Kidney capillary endothelial cell (primary cell): ENCODE measurements at regions not wholly inside any gene's neighbourhood (a gene's known extent, or its start where the extent isn't known, plus 50 kb on each side); places are given as distances from the start of the nearest gene placed in this dataset.

Experiments
- DNase-seq: peaks from one replicate; pipeline ENCODE4 v3.0.0-alpha.2; 2018; ENCODE audit warnings: low spot score

DNA sequence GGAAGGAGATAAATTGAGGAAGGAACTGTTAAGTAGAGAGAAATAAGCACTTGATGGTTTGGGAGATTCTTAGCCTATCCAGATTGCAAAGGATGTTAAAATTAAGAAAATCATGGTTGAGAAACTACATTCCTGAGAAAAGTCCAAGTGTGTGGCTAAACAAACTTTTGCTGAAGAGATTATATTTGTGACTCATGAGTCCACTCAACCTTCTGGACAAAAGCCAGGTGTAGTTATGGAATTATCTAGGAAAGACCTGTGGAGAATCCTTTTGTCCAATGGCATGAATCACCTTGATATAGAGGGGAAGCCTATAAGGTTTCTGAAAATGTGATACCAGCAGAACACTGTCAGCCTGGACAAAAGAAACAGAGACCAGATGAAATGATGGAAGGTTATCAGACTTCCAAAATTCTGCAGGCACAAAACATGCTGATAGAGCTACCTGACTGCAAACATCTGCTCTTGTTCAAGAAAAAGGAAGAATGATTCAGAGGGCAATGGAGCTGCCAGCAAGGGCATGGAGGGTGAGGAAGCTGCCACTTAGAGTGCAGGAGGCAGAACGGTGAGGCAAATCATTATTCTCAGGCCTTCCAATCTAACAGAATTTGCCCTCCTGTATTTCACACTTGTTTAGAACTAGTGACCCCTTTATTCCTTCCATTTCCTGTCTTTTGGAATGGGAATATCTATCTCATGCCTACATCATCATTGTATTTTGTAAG lies 300.6 kb upstream of the PRMT6 start:
- no peak for DNase-seq

DNA sequence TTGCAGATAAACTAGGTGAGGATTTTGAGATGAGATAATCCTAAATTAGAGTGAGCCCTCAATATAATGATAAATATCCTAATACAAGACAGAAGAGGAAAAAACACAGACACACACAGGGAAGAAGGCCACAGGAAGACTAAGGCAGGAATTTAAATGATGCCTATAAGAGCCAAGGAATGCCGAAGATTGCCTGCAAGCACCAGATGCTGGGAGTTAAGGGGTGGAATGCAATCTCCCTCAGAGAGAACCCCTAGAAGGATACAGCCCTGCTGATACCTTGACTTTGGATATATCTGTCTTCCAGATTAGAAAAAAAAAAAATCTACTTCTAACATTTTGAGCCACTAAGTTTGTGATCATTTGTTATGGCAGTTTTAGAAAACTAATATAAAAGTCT lies 299.7 kb upstream of the PRMT6 start:
- DNase-seq: no peak

DNA sequence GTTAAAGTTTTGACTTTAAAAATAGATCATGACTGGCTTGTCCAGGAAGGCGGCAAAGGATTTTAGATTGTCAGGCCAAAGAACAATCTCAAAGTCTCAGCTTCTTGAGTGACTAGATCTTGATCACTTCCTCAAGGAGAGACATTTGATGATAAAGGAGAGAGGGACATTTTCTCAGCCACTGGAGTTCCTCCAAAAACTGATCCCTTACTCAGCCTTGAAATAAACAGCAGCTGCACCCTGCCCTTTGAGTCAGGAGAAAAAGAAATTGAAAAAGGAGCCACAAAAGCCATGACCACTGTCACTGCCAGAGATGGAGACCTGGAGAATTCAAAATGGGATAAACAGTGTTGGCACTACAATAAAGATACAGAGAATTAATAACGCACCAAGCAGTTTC lies 288.4 kb upstream of the PRMT6 start:
- peak; percentile 6 for DNase-seq

DNA sequence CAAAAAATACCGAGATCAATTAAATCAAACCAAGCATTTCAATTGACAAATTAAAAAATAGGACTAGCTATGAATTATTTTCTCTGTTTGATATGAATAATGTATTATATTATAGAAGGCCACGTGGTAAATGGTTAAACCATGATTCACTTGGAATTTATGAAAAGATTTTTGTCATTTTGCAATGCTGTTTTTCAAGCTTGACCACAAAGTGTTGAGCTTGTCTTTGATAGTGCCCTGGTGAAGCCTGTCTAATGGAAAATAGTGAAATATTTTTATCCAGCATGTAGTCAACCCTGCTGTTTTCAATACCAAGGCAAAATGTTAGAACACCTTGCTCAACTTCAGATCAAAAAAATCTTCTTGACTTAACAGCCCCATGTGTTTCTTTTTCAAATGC lies 288.0 kb upstream of the PRMT6 start:
- DNase-seq: no peak

DNA sequence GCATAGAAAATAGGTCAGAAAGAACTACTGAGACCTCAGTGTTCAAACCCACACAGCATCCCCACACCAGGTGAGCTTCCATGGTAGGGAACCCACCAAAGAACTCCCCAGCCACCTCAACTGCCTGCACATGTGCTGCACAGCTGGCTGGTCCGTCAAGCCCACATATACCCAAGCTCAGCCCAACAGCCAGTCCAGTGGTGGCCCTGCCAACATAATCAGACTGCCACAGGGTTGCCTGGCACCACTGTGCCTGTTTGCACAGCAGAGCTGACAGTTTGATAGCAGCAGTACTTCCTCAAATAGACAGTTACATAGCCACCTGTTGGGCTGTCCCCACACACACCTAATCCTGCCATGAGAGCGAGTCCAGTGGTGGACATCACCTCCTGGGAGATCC lies 283.3 kb upstream of the PRMT6 start:
- no peak for DNase-seq

DNA sequence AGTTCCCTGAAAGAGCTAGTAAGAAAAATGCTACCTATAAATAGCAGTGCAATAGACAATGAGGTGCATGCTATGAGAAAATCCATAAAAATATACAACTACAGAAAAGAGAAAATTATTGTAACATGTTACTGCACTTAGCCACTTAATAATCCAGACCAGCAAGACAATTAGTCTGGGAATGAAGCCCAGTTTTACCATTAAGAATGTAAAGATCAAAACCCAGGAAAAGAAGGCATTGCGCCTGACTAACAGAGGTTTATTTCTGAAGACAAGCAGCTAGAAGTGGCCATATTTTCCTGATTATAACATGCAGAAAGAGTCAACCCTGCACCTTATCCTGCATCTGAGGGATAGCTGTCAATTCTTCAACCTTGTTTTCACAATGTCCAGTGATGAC lies 276.4 kb upstream of the PRMT6 start:
- no peak for DNase-seq

DNA sequence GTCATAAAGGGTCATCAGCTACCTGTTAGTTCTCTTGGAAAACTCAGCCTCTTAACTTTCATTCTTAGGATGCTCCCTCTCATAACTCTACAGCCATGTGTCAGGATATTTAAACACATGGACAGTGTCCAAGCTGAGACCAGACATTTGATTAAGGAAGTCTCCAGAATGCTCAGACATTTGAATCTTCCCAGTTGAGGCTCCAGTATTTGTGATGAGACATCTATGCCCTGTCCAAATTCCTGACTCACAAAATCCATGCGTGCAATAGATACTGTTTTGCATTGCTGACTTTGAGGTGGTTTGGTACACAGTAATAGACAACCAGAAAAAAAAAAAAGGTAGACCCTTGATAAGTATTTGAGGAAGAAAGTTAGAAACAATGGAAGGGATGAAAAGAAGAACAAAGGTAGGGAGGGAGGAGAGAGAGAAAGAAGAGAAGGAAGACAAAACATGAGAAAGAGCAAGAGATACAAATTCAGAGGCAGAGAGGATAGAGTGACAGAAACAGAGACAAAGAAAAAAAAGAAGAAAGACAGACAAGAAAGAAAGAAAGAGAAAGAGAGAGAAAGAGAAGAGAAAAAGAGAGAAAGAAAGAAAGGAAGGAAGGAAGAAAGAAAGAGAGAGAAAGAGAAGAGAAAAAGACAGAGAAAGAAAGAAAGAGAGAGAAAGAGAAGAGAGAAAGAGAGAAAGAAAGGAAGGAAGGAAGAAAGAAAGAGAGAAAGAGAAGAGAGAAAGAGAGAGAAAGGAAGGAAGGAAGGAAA lies 275.5 kb upstream of the PRMT6 start:
- no peak for DNase-seq

DNA sequence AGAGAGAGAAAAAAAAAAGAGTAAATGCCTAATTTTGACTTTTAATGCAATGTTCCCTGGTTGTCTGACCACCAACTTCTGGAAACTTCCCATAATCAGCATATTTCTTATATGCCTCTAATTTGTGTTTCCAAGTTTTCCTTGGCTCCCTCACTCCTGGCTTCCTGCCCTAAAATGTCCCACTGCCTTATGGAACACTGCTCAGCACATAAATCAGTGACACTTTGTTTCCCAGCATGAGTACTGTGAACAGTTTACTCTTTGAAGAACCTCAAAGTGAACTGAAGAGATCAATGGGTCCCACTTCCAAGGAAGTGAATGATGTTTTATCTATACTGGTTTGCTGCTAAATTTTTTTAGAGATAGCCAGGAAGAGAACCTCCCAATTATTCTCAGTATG lies 271.3 kb upstream of the PRMT6 start:
- DNase-seq: no peak

DNA sequence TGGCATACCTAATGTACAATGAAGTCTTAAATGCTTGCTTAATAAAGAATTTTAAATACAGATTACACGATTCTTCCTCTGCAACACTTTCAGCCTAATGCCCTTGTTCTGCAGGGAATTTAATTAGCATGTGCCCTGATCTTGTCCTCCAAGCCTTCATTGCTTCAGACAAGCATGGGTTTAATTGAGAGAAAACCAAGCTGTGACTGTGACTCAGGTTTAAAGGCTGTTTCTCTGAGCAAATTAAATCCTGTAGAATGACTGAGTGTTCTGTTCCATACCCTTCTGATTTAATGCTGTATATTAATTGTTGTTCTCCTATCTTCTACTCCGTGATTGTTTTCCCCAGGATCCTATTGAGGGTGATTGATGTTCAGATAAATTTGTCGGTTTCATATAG lies 269.0 kb upstream of the PRMT6 start:
- DNase-seq: no peak

DNA sequence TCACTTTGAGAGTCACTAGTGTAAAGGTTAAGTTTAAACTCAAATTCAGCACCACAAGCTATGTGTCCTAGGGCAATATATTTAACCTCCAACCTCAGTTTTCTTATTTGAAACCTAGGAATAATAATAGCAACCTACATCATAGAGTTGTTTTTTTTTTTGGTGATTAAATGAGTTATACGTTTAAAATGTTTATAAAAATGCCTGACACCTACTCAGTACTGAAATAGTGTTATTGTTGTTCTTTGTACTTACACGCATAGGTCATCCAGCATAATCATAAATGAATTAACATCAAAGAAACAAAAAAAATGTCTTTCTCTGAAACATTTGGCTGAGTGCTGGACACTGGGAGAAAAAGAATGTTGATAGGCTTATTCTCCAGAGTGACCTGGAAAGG lies 266.8 kb upstream of the PRMT6 start:
- no peak for DNase-seq

DNA sequence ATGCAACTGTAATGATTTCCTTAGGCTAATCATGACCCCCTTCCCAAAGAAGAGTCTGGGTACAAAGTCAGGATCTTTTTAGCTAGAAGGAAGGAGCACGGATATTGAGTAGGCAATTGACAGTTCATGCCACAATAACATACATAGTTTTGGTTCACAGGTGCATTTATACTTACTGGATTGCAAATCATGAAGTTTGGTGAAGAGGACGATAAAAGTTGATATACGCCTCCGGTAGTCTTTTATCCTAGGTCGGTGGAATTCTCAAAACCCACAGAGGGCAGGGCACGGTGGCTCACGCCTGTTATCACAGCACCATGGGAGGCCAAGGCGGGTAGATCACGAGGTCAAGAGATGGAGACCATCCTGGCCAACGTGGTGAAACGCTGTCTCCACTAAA lies 265.4 kb upstream of the PRMT6 start:
- no peak for DNase-seq

DNA sequence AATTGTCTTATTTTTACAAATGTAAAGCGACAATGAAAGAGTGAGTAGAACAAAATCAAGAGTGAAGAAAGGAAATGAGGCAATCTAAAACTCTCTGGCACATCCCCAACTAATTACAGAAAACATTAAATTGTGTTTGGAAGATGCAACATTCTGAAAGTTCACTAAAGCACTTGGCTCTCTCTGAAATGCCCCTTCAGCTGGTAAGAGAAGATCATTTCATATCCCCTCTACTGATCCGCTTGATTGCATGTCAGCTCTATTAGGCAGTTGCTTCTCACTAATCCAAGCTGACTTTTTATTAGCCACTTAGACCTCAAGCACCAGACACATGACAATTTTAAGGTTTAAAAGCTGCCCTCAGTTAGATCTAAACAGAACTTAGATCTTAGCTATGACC lies 262.8 kb upstream of the PRMT6 start:
- DNase-seq: no peak

DNA sequence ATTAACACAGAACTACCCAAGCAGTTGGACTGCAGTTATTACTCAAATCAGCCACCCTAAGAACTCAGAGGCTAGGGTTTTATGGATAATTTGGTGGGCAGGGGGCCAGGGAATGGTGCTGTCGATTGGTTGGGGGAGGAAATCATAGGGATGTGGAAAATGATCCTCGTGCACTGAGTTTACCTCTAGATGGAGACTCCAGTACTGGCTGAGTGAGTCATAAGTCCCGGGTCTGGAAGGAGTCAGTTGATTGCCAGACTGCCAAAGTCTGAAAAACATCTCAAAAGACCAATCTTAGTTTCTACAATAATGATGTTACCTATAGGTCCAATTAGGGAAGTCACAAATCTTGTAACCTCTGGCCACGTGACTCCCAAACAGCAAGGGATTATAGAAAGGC lies 257.5 kb upstream of the PRMT6 start:
- no peak for DNase-seq

DNA sequence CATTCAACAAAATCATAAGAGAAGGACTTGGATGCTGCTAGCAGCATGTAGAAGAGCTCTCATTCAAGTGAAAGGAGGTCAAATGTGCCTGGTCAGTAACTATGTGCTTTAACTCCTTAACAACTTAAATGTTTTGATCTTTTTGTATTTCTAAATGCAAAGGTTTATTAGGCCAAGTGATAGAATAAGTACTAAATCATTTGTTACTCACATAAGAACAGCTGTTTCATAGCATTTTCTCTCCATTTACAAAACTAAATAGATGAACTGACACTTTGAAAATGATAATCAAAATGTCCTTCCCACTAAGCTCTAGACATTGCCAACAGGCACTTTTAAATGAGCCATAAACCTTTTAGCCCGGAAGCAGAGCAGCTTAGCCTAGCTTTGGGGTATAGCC lies 254.3 kb upstream of the PRMT6 start:
- DNase-seq: no peak

DNA sequence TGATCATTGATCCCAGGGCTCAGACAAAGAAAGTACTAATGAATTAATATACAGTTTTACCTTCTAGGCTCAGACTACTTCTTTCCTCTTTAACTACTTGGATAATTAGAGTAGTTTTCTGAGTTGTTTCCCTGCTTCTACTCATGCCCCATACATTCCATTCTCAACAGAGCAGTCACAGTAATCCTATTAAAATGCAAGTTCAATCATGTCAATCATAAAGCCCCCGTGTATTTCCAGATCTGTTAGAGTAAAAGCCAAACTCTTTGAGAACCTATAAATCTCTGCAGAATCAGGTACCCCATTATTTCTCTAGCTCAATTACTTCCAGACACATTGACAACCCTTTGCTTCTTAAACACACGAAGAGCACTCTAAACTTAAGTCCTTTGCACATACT lies 242.1 kb upstream of the PRMT6 start:
- DNase-seq: no peak

DNA sequence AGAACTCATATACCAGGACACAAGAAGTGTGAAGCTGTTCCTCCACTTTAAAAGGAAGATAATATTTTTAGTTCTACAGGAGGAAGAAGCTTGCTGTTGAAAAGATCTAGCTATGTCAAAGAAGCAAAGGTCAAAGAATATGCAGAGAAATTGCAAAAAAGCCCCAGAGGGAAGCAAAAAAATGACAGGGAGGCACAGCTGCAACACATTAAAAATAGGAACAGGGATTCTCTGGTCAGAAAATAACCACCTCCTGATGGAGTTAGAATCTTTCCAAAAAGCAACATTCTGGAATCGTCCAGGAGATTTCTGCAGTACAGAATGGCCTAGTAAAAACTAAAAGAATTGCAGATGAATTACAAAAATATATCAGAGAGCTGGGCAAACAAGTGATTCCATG lies 238.9 kb upstream of the PRMT6 start:
- DNase-seq: no peak

DNA sequence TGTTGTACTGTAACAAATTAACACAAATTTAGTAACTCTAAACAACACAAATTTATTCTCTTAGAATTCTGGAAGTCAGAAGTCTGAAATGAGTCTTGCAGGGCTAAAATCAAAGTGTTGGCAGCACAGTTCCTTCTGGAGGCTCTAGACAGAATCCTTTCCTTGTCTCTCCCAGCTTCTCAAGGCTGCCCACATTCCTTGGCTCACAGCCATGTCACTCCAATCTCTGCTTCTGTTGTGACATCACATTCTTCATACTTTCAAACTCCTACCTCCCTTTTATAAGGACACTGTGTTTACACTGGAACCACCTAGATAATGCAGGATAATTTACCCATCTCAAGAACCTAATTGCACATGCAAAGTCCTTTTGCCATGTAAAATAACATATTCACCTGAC lies 225.0 kb upstream of the PRMT6 start:
- no peak for DNase-seq

DNA sequence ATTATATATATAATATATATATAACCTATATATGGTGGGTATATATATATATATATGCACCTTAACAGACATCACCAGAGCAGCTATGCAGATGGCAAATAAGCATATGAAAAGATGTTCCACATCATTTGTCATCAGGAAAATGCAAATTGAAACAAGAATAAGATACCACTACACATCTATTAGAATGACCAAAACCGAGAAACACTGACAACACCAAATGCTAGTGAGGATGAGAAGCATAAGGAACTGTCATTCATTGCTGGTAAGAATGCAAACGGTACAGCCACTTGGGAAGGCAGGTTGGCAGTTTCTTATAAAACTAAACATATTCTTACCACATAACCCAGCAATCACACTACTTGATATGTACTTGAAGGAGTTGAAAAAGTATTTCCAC lies 219.8 kb upstream of the PRMT6 start:
- no peak for DNase-seq

DNA sequence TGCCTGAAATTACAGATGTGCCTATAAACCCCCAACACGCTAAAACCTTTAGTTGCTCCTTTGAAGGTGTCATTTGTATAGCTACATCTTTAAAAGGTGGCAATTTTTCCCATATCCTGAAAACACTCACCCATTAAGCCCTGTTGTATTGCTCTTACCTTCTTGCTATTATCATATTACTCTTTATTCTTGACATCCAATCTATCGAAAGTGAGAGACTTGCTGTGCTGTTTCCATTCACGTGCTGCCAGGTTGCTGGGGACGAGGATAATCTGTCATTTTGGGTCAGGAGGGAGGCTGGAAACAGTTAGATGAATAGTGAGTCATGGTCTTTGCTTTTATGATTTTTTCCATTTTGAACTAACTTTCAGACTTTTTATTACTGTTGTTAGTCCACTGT lies 213.0 kb upstream of the PRMT6 start:
- no peak for DNase-seq

DNA sequence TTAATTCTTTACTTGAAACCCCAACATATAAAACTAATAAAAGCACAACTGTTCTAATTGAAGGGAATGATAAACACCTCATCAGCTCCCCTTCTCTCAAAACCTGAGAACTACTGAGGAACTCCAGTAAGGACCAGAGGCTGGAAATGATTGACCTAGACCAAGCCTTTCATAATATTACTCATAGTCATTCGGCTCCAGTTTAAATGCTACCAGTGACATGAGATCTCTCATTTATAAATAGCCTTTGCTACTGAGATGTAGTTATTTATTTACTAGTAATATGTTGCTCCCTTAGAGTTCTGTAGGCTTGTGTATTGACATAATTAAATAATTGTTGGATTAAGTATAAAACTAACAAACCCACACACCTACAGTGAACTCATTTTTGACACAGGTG lies 209.8 kb upstream of the PRMT6 start:
- DNase-seq: no peak

DNA sequence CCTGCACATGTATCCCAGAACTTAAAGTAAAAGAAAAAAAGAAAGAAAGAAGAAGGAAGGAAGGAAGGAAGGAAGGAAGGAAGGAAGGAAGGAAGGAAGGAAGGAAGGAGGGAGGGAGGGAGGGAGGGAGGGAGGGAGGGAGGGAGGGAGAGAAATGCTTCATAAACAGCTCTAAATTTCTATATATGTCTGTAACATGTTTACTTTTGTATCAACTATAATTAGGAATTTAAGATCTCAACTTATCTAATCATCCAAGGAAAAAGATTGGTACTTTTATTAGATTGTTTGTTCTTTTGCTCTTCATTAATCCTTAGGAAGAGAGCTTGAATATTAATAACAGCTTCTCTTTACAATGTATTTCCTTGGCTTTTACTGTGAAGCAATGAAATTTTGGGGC lies 195.4 kb upstream of the PRMT6 start:
- no peak for DNase-seq

DNA sequence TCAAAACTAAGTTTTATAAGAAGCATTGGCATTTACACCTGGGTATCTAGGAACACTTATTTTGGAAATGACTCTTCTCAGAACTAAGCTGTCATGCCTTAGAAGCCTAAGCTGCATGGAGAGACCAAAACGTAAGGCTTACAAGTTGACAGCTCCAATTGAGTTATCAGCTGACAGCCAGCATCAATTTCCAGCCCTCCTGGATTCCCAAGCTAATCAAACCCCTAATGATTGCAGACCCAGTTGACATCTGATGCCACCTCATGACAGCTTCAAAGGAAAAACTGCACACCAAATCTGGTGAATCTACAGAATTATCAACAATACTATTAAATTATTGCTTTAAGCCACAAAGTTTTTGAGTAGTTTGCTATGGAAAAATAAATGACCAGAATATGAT lies 187.6 kb upstream of the PRMT6 start:
- DNase-seq: no peak

DNA sequence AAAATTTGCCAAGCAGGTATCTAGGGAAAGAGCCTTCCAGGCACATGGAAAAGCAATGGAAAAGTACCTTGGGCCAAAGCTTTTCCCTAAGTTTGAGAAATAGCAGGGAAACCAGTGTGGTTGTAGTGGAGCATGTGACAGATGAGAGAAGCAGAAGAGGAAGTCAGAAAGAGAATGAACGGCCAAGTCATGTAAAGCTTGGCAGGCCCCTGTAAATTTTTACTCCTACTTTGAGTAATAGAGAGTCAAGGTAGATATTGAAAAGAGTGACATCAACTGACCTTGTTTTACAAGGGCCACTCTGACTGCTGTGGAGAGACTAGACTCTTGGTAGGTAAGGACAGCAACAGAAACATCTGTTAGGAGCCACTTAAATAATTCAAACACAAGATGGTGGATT lies 180.9 kb upstream of the PRMT6 start:
- DNase-seq: no peak

DNA sequence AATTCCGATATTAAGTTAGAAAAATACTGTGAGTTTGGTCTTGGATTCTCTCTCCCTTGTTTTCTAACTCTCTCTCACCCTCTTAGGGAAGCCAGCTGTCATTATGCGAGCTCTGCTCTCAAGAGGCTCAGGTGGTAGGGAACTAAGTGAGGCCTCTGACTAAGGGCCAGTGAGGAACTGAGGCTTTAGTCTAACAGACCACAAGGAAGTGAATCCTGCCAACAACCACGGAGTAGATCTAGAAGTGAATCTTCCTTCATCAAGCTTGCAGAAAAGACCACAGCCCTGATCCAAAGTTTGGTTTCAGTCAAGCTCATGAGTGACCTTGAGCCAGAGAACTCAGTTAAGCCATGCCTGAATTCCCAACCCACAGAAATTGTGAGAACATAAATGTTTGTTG lies 180.1 kb upstream of the PRMT6 start:
- no peak for DNase-seq
